Fibroblast of lung (primary cell): ENCODE measurements at regions not wholly inside any gene's neighbourhood (a gene's known extent, or its start where the extent isn't known, plus 50 kb on each side); places are given as distances from the start of the nearest gene placed in this dataset.

ENCODE experiments used
- DNase-seq, 2 donors: peaks; one replicate each; pipeline versions ENCODE4 v3.0.0 to v3.0.0-alpha.2; 2010; ENCODE audit warnings: low read depth in 2 of 2
- H2AFZ ChIP-seq: 2 replicates; pipeline ENCODE4 v1.5.1; 2012; ENCODE audit warnings: low read length, control low read depth, inconsistent platforms
- H3K27ac ChIP-seq: 2 replicates; pipeline ENCODE4 v1.5.1; 2011; ENCODE audit warnings: low read length, control low read depth; ENCODE audit not compliant: insufficient read depth
- H3K27me3 ChIP-seq: 2 replicates; pipeline ENCODE4 v1.5.1; 2011; ENCODE audit warnings: mild to moderate bottlenecking, low read length; ENCODE audit not compliant: control insufficient read depth, insufficient read depth
- H3K36me3 ChIP-seq: 2 replicates; pipeline ENCODE4 v1.5.1; 2011; ENCODE audit warnings: low read length; ENCODE audit not compliant: control insufficient read depth, insufficient read depth
- H3K4me1 ChIP-seq: 2 replicates; pipeline ENCODE4 v1.5.1; 2011; ENCODE audit warnings: low read length; ENCODE audit not compliant: control insufficient read depth, insufficient read depth; ENCODE audit errors: extremely low read depth
- H3K4me2 ChIP-seq: 2 replicates; pipeline ENCODE4 v1.5.1; 2011; ENCODE audit warnings: low read length, control low read depth; ENCODE audit not compliant: insufficient read depth; ENCODE audit errors: extremely low read depth
- H3K4me3 ChIP-seq, 4 experiments: fragments of 200-600 bp in 1 of 4; sonication (generic) in 1 of 4; replicated peaks in 1 of 4; 2 replicates each; pipeline ENCODE4 v1.5.1; 2011 to 2016; ENCODE audit warnings: low read length in 4 of 4, low read depth in 3 of 4, mild to moderate bottlenecking in 3 of 4, control low read depth in 2 of 4, inconsistent platforms in 1 of 4, mixed read lengths in 1 of 4; ENCODE audit not compliant: insufficient read depth in 1 of 4; ENCODE audit errors: control extremely low read depth in 1 of 4
- H3K79me2 ChIP-seq: 2 replicates; pipeline ENCODE4 v1.5.1; 2012; ENCODE audit warnings: mild to moderate bottlenecking, low read length, inconsistent platforms; ENCODE audit not compliant: control insufficient read depth, insufficient read depth
- H3K9ac ChIP-seq: 2 replicates; pipeline ENCODE4 v1.5.1; 2011; ENCODE audit warnings: mild to moderate bottlenecking, low read length, control low read depth; ENCODE audit not compliant: insufficient read depth
- H3K9me3 ChIP-seq: 2 replicates; pipeline ENCODE4 v1.5.1; 2012; ENCODE audit warnings: low read depth, low read length; ENCODE audit not compliant: control insufficient read depth, insufficient read depth
- H4K20me1 ChIP-seq: 2 replicates; pipeline ENCODE4 v1.5.1; 2011; ENCODE audit warnings: low read length; ENCODE audit not compliant: control insufficient read depth, insufficient read depth; ENCODE audit errors: extremely low read depth
- EZH2 ChIP-seq: IDR thresholded peaks from 2 replicates; pipeline ENCODE4 v1.5.1; 2012; ENCODE audit warnings: low read length, control low read depth, mild to moderate bottlenecking; ENCODE audit errors: missing control alignments
- TF ChIP-seq, protein P1 (sequence below), 2 donors: IDR thresholded peaks in 1 of 2; conservative IDR thresholded peaks in 1 of 2; 1 replicate in 1 of 2; 2 replicates in 1 of 2; pipeline ENCODE4 v1.5.1; 2011 to 2012; ENCODE audit warnings: low read length in 2 of 2, control low read depth in 1 of 2, inconsistent platforms in 1 of 2, low read depth in 1 of 2, mild to moderate bottlenecking in 1 of 2

DNA sequence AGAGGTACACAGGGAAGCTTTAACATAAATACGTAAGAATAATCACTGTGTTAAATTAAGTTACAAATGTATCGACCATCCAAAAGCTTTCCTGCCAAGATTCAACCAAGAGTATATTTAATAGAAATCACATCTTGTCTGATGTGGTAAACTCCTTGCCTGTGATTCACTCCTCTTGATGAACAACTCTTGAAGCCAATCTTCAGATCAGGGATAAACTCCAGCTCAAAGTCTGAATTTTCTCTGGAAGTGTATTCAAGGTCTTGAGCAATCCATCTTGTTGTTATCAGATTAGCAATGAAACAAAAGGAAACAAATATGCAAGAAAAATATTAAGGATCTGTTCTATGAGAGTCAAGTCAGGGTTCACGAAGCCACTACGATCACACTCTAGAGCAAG lies 170.0 kb upstream of the ADAMTS16 start:
- Histone ChIP-seq H3K9me3 (no peaks in the 10 kb centered on the region), H3K79me2 (no peaks in the 10 kb centered on the region), H3K27ac (no peak overlapping the region), H2AFZ (no peak overlapping the region), H3K9ac (no peak overlapping the region), H3K4me1 (no peaks in the 10 kb centered on the region), H3K4me3 (no peak overlapping the region), H3K36me3 (no peaks in the 10 kb centered on the region), H3K4me2 (no peak overlapping the region), H4K20me1 (no peaks in the 10 kb centered on the region), H3K27me3 (no peaks in the 10 kb centered on the region)
- TF ChIP-seq, protein P1, sequence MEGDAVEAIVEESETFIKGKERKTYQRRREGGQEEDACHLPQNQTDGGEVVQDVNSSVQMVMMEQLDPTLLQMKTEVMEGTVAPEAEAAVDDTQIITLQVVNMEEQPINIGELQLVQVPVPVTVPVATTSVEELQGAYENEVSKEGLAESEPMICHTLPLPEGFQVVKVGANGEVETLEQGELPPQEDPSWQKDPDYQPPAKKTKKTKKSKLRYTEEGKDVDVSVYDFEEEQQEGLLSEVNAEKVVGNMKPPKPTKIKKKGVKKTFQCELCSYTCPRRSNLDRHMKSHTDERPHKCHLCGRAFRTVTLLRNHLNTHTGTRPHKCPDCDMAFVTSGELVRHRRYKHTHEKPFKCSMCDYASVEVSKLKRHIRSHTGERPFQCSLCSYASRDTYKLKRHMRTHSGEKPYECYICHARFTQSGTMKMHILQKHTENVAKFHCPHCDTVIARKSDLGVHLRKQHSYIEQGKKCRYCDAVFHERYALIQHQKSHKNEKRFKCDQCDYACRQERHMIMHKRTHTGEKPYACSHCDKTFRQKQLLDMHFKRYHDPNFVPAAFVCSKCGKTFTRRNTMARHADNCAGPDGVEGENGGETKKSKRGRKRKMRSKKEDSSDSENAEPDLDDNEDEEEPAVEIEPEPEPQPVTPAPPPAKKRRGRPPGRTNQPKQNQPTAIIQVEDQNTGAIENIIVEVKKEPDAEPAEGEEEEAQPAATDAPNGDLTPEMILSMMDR (conservative IDR thresholded peaks at IDR 0.05 in 1 of 2, IDR thresholded peaks at IDR 0.05 in 1 of 2; ENCODE audit: low read depth in 1 of 2, low read length in 2 of 2) = no peak
- no peak for TF ChIP-seq EZH2
- DNase-seq = peak in 1 of 2 donors; percentile 74

DNA sequence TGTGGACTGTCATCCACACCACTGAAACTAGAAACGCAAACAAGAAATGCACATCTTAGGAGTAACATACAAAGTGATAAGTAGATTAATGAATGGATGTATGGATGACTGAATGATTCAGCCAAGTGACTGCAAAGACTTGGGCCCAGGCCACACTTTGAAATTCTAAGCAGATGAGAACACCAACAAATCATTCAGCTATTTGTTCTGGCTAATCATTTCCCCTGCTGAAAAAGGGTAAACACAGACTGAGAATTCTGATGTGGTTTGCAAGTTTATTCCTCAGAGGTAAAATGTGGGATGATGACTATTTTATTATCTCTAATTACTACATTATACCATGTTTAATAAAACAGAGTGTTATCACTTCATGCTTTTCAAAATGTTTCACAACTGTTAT lies 163.2 kb upstream of the ADAMTS16 start:
- Histone ChIP-seq H3K4me2 (no peak overlapping the region), H3K79me2 (no peaks in the 10 kb centered on the region), H3K9me3 (no peaks in the 10 kb centered on the region), H3K36me3 (no peaks in the 10 kb centered on the region), H3K27me3 (no peaks in the 10 kb centered on the region), H3K27ac (no peak overlapping the region), H3K4me1 (no peaks in the 10 kb centered on the region), H4K20me1 (no peaks in the 10 kb centered on the region), H3K9ac (no peak overlapping the region), H2AFZ (no peak overlapping the region), H3K4me3 (no peak overlapping the region)
- TF ChIP-seq, protein P1 (conservative IDR thresholded peaks at IDR 0.05 in 1 of 2, IDR thresholded peaks at IDR 0.05 in 1 of 2; ENCODE audit: low read depth in 1 of 2, low read length in 2 of 2) = no peak
- TF ChIP-seq EZH2 = no peak
- peak in 1 of 2 donors; percentile 92 for DNase-seq

DNA sequence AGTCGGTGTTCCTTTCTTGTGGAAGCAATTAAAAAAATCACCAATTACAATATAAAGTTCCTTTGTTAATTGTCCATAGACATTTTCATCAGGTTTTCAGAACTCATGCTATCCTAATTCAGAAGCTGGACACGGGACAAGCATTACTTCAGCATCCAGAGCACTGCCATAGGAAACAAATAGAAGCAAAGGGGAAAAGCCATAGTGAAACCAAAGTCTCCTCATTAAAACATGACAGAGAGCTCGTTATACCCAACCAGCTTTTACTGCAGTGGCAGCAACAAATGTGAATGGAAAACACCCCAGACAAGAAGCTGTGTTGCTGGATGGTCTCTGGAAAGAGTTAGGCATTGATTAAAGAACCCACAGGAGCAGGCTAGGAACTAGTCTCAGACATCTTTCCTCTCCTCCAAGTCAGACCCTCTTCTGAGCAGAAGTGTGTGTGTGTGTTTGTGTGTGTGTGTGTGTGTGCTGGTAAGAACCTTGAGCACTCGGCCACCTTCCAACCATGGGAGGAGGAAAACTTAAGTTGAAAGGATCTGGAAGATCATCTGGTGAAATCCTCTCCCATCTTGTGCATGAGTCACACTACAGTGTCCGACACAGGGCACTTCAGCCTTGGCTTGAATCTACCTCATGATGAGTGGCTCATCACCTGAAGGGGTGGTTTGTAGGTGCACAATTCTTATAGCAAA lies 162.6 kb upstream of the ADAMTS16 start:
- Histone ChIP-seq H3K36me3 (no peaks in the 10 kb centered on the region), H3K4me2 (no peak overlapping the region), H3K4me3 (no peak overlapping the region), H2AFZ (no peak overlapping the region), H3K9ac (no peak overlapping the region), H3K9me3 (no peaks in the 10 kb centered on the region), H3K27me3 (no peaks in the 10 kb centered on the region), H3K4me1 (no peaks in the 10 kb centered on the region), H3K27ac (no peak overlapping the region), H3K79me2 (no peaks in the 10 kb centered on the region), H4K20me1 (no peaks in the 10 kb centered on the region)
- DNase-seq = peak in 1 of 2 donors; percentile 69
- TF ChIP-seq EZH2 = no peak
- TF ChIP-seq, protein P1 (conservative IDR thresholded peaks at IDR 0.05 in 1 of 2, IDR thresholded peaks at IDR 0.05 in 1 of 2; ENCODE audit: low read depth in 1 of 2, low read length in 2 of 2) = no peak
